Gastroesophageal sphincter (tissue), 3 donors: ENCODE measurements at regions not wholly inside any gene's neighbourhood (a gene's known extent, or its start where the extent isn't known, plus 50 kb on each side); places are given as distances from the start of the nearest gene placed in this dataset.

Experiments used
- EP300 ChIP-seq: sonication (generic); formaldehyde crosslinking; IDR thresholded peaks from one replicate; pipeline ENCODE4 v1.6.1; 2017; ENCODE audit warnings: antibody characterized with exemption, mild to moderate bottlenecking
- POLR2A ChIP-seq, 2 donors: fragments of 450-650 bp; IDR thresholded peaks; one replicate each; pipeline ENCODE4 v1.6.1; 2017; ENCODE audit warnings: antibody characterized with exemption in 2 of 2, mild to moderate bottlenecking in 2 of 2, moderate library complexity in 1 of 2
- POLR2AphosphoS5 ChIP-seq: sonication (generic); formaldehyde crosslinking; IDR thresholded peaks from one replicate; pipeline ENCODE4 v1.6.1; 2017; ENCODE audit warnings: antibody characterized with exemption
- TF ChIP-seq, protein P1 (sequence below), 4 experiments: fragments of 200-600 bp in 2 of 4; fragments of 450-650 bp in 2 of 4; sonication (generic) in 1 of 4; IDR thresholded peaks; one replicate each; pipeline ENCODE4 v1.5.1; 2017 to 2019; ENCODE audit warnings: antibody characterized with exemption in 4 of 4, mild to moderate bottlenecking in 2 of 4, moderate library complexity in 2 of 4

DNA sequence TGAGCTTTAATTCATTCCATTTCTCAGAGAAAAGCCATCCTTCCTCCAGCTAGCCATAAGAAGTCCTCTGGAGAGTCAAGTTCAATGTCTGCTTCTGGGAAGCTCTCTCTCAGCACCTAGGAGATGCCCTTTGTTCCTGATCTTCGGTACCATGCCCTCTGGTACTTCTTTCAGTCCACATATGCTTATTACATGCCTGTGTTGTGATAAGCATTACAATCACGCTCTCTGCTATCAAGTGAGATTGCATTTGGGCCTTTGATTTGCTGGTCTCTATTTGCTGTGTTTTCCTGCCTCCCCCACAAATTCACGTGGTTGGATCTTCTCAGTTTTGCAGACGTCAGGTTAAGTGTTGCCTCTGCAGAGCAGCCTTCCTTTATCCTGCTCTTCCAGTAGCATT is 178.1 kb downstream of the TOX3 start:
- TF ChIP-seq, protein P1, sequence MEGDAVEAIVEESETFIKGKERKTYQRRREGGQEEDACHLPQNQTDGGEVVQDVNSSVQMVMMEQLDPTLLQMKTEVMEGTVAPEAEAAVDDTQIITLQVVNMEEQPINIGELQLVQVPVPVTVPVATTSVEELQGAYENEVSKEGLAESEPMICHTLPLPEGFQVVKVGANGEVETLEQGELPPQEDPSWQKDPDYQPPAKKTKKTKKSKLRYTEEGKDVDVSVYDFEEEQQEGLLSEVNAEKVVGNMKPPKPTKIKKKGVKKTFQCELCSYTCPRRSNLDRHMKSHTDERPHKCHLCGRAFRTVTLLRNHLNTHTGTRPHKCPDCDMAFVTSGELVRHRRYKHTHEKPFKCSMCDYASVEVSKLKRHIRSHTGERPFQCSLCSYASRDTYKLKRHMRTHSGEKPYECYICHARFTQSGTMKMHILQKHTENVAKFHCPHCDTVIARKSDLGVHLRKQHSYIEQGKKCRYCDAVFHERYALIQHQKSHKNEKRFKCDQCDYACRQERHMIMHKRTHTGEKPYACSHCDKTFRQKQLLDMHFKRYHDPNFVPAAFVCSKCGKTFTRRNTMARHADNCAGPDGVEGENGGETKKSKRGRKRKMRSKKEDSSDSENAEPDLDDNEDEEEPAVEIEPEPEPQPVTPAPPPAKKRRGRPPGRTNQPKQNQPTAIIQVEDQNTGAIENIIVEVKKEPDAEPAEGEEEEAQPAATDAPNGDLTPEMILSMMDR (IDR thresholded peaks at IDR 0.05) = no peak
- TF ChIP-seq POLR2AphosphoS5 = no peak
- no peak for TF ChIP-seq POLR2A (IDR thresholded peaks at IDR 0.05)
- TF ChIP-seq EP300 = no peak
